HAP-1 (cell line): ENCODE measurements at regions not wholly inside any gene's neighbourhood (a gene's known extent, or its start where the extent isn't known, plus 50 kb on each side); places are given as distances from the start of the nearest gene placed in this dataset.
"Not testable (repeated sequence)": the region's sequence is repeated elsewhere in the genome, so short reads cannot be mapped to it uniquely, and the experiment has no call there.

Source experiments
- DNase-seq, 2 experiments: peaks; one replicate each; pipeline ENCODE4 v3.0.0-alpha.2; 2016 to 2020; ENCODE audit warnings: low spot score in 2 of 2
- H3K27me3 ChIP-seq: fragments of 250-450 bp; sonication (Bioruptor Pico); 2 replicates; pipeline ENCODE4 v1.5.1; 2020; ENCODE audit warnings: low read depth, mild to moderate bottlenecking, moderate library complexity
- H3K36me3 ChIP-seq: fragments of 250-450 bp; sonication (Bioruptor Pico); replicated peaks from 2 replicates; pipeline ENCODE4 v1.5.1; 2020; ENCODE audit warnings: mild to moderate bottlenecking
- H3K4me1 ChIP-seq: fragments of 250-450 bp; sonication (Bioruptor Pico); 2 replicates; pipeline ENCODE4 v1.5.1; 2020; ENCODE audit warnings: mild to moderate bottlenecking
- H3K4me3 ChIP-seq: fragments of 250-450 bp; sonication (Bioruptor Pico); 2 replicates; pipeline ENCODE4 v1.5.1; 2020; ENCODE audit warnings: mild to moderate bottlenecking, moderate library complexity
- H3K9me3 ChIP-seq: fragments of 250-450 bp; sonication (Bioruptor Pico); 2 replicates; pipeline ENCODE4 v1.5.1; 2020; ENCODE audit warnings: mild to moderate bottlenecking, moderate library complexity
- in situ Hi-C: fragments of 300-500 bp; cut with MboI; formaldehyde crosslinking; loops from 3 replicates; pipeline ENCODE4 v1.14.3; 2020; ENCODE audit warnings: low sequenced_read_pairs, inconsistent platforms, mixed read lengths

GRCh38 chr3:6018456-6018855 lies 830.9 kb downstream of the EDEM1 start:
- H3K4me1 ChIP-seq, result no peaks in the 10 kb centered on the region
- DNase-seq, result no peak
- H3K4me3 ChIP-seq, result no peak overlapping the region
- in situ Hi-C loops, result no loop called here
- no peaks in the 10 kb centered on the region for H3K9me3 ChIP-seq
- no peaks in the 10 kb centered on the region for H3K27me3 ChIP-seq
- no peaks in the 10 kb centered on the region for H3K36me3 ChIP-seq

GRCh38 chr3:6022621-6023020 lies 835.1 kb downstream of the EDEM1 start:
- H3K4me3 ChIP-seq, result no peak overlapping the region
- no peaks in the 10 kb centered on the region for H3K9me3 ChIP-seq
- no peaks in the 10 kb centered on the region for H3K36me3 ChIP-seq
- no peaks in the 10 kb centered on the region for H3K4me1 ChIP-seq
- H3K27me3 ChIP-seq, result no peaks in the 10 kb centered on the region
- in situ Hi-C loops, result no loop called here
- DNase-seq, result no peak

GRCh38 chr3:6025032-6025431 lies 835.9 kb upstream of the GRM7 start:
- no peaks in the 10 kb centered on the region for H3K36me3 ChIP-seq
- H3K4me1 ChIP-seq, result no peaks in the 10 kb centered on the region
- no peaks in the 10 kb centered on the region for H3K9me3 ChIP-seq
- H3K4me3 ChIP-seq, result no peak overlapping the region
- no peaks in the 10 kb centered on the region for H3K27me3 ChIP-seq
- DNase-seq, result no peak
- in situ Hi-C loops, result no loop called here

GRCh38 chr3:6030648-6031047 lies 830.3 kb upstream of the GRM7 start:
- H3K27me3 ChIP-seq, DNase-seq, H3K4me3 ChIP-seq, H3K9me3 ChIP-seq, H3K36me3 ChIP-seq, H3K4me1 ChIP-seq, in situ Hi-C loops: not testable (repeated sequence)

GRCh38 chr3:6035626-6036025 lies 825.3 kb upstream of the GRM7 start:
- no peaks in the 10 kb centered on the region for H3K36me3 ChIP-seq
- DNase-seq, result no peak
- H3K4me3 ChIP-seq, result no peak overlapping the region
- no peaks in the 10 kb centered on the region for H3K27me3 ChIP-seq
- no peaks in the 10 kb centered on the region for H3K9me3 ChIP-seq
- no peaks in the 10 kb centered on the region for H3K4me1 ChIP-seq
- in situ Hi-C loops, result no loop called here

- no peaks in the 10 kb centered on the region for H3K27me3 ChIP-seq
- no peaks in the 10 kb centered on the region for H3K36me3 ChIP-seq
- no peak overlapping the region for H3K4me3 ChIP-seq
- no peaks in the 10 kb centered on the region for H3K4me1 ChIP-seq
- H3K9me3 ChIP-seq, result no peaks in the 10 kb centered on the region
- DNase-seq, result no peak
- in situ Hi-C loops, result no loop called here
These were observed 820.9 kb upstream of the GRM7 start for GRCh38 chr3:6039971-6040370.

- H3K27me3 ChIP-seq, result no peaks in the 10 kb centered on the region
- in situ Hi-C loops, result no loop called here
These were observed 819.0 kb upstream of the GRM7 start for GRCh38 chr3:6041894-6042293.

GRCh38 chr3:6047016-6047415 lies 813.9 kb upstream of the GRM7 start:
- no peaks in the 10 kb centered on the region; the same call in 1 of the 2 replicates for H3K9me3 ChIP-seq
- DNase-seq, result no peak
- no peaks in the 10 kb centered on the region for H3K27me3 ChIP-seq
- H3K4me3 ChIP-seq, result no peak overlapping the region
- in situ Hi-C loops, result no loop called here
- H3K36me3 ChIP-seq, result no peaks in the 10 kb centered on the region
- H3K4me1 ChIP-seq, result no peaks in the 10 kb centered on the region

More at GRCh38 chr3:6041894-6042293, 819.0 kb upstream of the GRM7 start:
- H3K4me1 ChIP-seq, result no peaks in the 10 kb centered on the region
- H3K9me3 ChIP-seq, result no peaks in the 10 kb centered on the region
- no peak for DNase-seq
- no peaks in the 10 kb centered on the region for H3K36me3 ChIP-seq
- H3K4me3 ChIP-seq, result no peak overlapping the region

- in situ Hi-C loops, result no loop called here
- Histone ChIP-seq H3K4me3 (no peak overlapping the region), H3K4me1 (no peaks in the 10 kb centered on the region), H3K9me3 (no peaks in the 10 kb centered on the region), H3K27me3 (no peaks in the 10 kb centered on the region), H3K36me3 (no peaks in the 10 kb centered on the region)
- DNase-seq, result no peak
These were observed 800.7 kb upstream of the GRM7 start for GRCh38 chr3:6060251-6060650.

GRCh38 chr3:6062261-6063187 lies 798.4 kb upstream of the GRM7 start:
- no peaks in the 10 kb centered on the region for H3K27me3 ChIP-seq
- no peak for DNase-seq
- H3K4me3 ChIP-seq, result no peak overlapping the region
- H3K36me3 ChIP-seq, result no peaks in the 10 kb centered on the region
- in situ Hi-C loops, result no loop called here
- no peaks in the 10 kb centered on the region for H3K4me1 ChIP-seq
- no peaks in the 10 kb centered on the region for H3K9me3 ChIP-seq

GRCh38 chr3:6066397-6066796 lies 794.5 kb upstream of the GRM7 start:
- Histone ChIP-seq H3K36me3 (no peaks in the 10 kb centered on the region), H3K27me3 (no peaks in the 10 kb centered on the region), H3K4me1 (no peaks in the 10 kb centered on the region), H3K9me3 (no peaks in the 10 kb centered on the region), H3K4me3 (no peak overlapping the region)
- DNase-seq, result no peak
- in situ Hi-C loops, result no loop called here

GRCh38 chr3:6066868-6067578 lies 793.9 kb upstream of the GRM7 start:
- H3K27me3 ChIP-seq, DNase-seq, H3K4me3 ChIP-seq, H3K4me1 ChIP-seq, in situ Hi-C loops, H3K36me3 ChIP-seq, H3K9me3 ChIP-seq: not testable (repeated sequence)

GRCh38 chr3:6074952-6075351 lies 786.0 kb upstream of the GRM7 start:
- H3K4me1 ChIP-seq, result no peaks in the 10 kb centered on the region
- no peaks in the 10 kb centered on the region for H3K36me3 ChIP-seq
- H3K4me3 ChIP-seq, result no peak overlapping the region
- in situ Hi-C loops, result no loop called here
- H3K27me3 ChIP-seq, result no peaks in the 10 kb centered on the region
- H3K9me3 ChIP-seq, result no peaks in the 10 kb centered on the region
- no peak for DNase-seq

GRCh38 chr3:6078436-6078835 lies 782.5 kb upstream of the GRM7 start:
- H3K4me3 ChIP-seq, result no peak overlapping the region
- H3K9me3 ChIP-seq, result no peaks in the 10 kb centered on the region
- no peaks in the 10 kb centered on the region for H3K36me3 ChIP-seq
- no peak for DNase-seq
- in situ Hi-C loops, result no loop called here
- no peaks in the 10 kb centered on the region for H3K27me3 ChIP-seq
- H3K4me1 ChIP-seq, result no peaks in the 10 kb centered on the region
